HG03196 (cell line): ENCODE measurements at regions not wholly inside any gene's neighbourhood (a gene's known extent, or its start where the extent isn't known, plus 50 kb on each side); places are given as distances from the start of the nearest gene placed in this dataset.
A peak's percentile ranks its signal among the peaks of the same experiment; 100 is the strongest.
"Not testable (repeated sequence)": the region's sequence is repeated elsewhere in the genome, so short reads cannot be mapped to it uniquely, and the experiment has no call there.

Source experiments
- ATAC-seq: cut with Tn5 transposase; IDR thresholded peaks from one replicate; pipeline ENCODE4 v1.9.1; 2021; ENCODE audit not compliant: unreplicated experiment

GRCh38 chrY:17511984-17512383 is 368.0 kb downstream of the CDY2B start:
- ATAC-seq, result not testable (repeated sequence)

GRCh38 chrY:17511476-17511875 is 368.5 kb downstream of the CDY2B start:
- ATAC-seq, result not testable (repeated sequence)

- not testable (repeated sequence) for ATAC-seq
Measured at GRCh38 chrY:17505834-17506233, 374.2 kb downstream of the CDY2B start.

GRCh38 chrY:17484763-17485162 is 395.3 kb downstream of the CDY2B start:
- ATAC-seq, result not testable (repeated sequence)

GRCh38 chrY:17484157-17484556 is 395.9 kb downstream of the CDY2B start:
- ATAC-seq, result peak; percentile 85

- not testable (repeated sequence) for ATAC-seq
Measured at GRCh38 chrY:17481389-17482022, 398.5 kb downstream of the CDY2B start.

GRCh38 chrY:17472068-17472467 is 408.0 kb downstream of the CDY2B start:
- ATAC-seq, result not testable (repeated sequence)

GRCh38 chrY:17459753-17460152 is 420.3 kb downstream of the CDY2B start:
- ATAC-seq, result peak; percentile 86

- no peak for ATAC-seq
Measured at GRCh38 chrY:17430570-17431166, 449.4 kb downstream of the CDY2B start.

- no peak for ATAC-seq
Measured at GRCh38 chrY:17398336-17399072, 481.5 kb downstream of the CDY2B start.

GRCh38 chrY:17397659-17398058 is 482.4 kb downstream of the CDY2B start:
- no peak for ATAC-seq

GRCh38 chrY:17381431-17382070 is 498.5 kb downstream of the CDY2B start:
- no peak for ATAC-seq

- ATAC-seq, result no peak
Measured at GRCh38 chrY:17378326-17378725, 501.7 kb downstream of the CDY2B start.

- no peak for ATAC-seq
Measured at GRCh38 chrY:17368413-17368812, 511.6 kb downstream of the CDY2B start.

- ATAC-seq, result no peak
Measured at GRCh38 chrY:17366400-17366799, 513.6 kb downstream of the CDY2B start.

- no peak for ATAC-seq
Measured at GRCh38 chrY:17339028-17339427, 541.0 kb downstream of the CDY2B start.

- ATAC-seq, result no peak
Measured at GRCh38 chrY:17330733-17331132, 549.3 kb downstream of the CDY2B start.

- no peak for ATAC-seq
Measured at GRCh38 chrY:17319916-17320315, 560.1 kb downstream of the CDY2B start.

- ATAC-seq, result no peak
Measured at GRCh38 chrY:17318631-17319030, 561.4 kb downstream of the CDY2B start.

- no peak for ATAC-seq
Measured at GRCh38 chrY:17277056-17277455, 603.0 kb downstream of the CDY2B start.

- no peak for ATAC-seq
Measured at GRCh38 chrY:17259497-17259896, 620.5 kb downstream of the CDY2B start.

GRCh38 chrY:17238406-17238805 is 641.6 kb downstream of the CDY2B start:
- no peak for ATAC-seq
